ENCODE measurements at regions not wholly inside any gene's neighbourhood (a gene's known extent, or its start where the extent isn't known, plus 50 kb on each side); places are given as distances from the start of the nearest gene placed in this dataset.

- Histone ChIP-seq H3K9me2 (replicated peaks; ENCODE audit: low read depth, low read length) (no peaks in the 10 kb centered on the region), H3K4me3 (ENCODE audit: low read length, poor library complexity, severe bottlenecking) (no peak overlapping the region), H3F3A (ENCODE audit: low read depth) (no peaks in the 10 kb centered on the region), H2AFZ (ENCODE audit: low read length) (no peak overlapping the region), H3K4me1 (ENCODE audit: insufficient read depth, low read length, poor library complexity, severe bottlenecking) (no peaks in the 10 kb centered on the region), H3K79me2 (ENCODE audit: insufficient read depth, low read length) (no peaks in the 10 kb centered on the region), H3K27me3 (ENCODE audit: insufficient read depth, low read length, poor library complexity, severe bottlenecking) (no peaks in the 10 kb centered on the region), H3K4me2 (ENCODE audit: low read depth, low read length, poor library complexity, severe bottlenecking) (no peak overlapping the region), H4K20me1 (ENCODE audit: insufficient read depth, low read length, poor library complexity, severe bottlenecking) (no peaks in the 10 kb centered on the region), H3K9me3 (ENCODE audit: insufficient read depth, low read depth, low read length) (no peaks in the 10 kb centered on the region), H3K36me3 (ENCODE audit: insufficient read depth, low read length) (no peaks in the 10 kb centered on the region), H3K9ac (ENCODE audit: low read depth, low read length, poor library complexity, severe bottlenecking) (no peak overlapping the region)
- TF ChIP-seq CTCF (conservative IDR thresholded peaks at IDR 0.05; ENCODE audit: low read length) (no peak), EZH2phosphoT487 (IDR thresholded peaks at IDR 0.05; ENCODE audit: borderline replicate concordance) (no peak)
Measured at GRCh38 chr1:208551633-208552320, 307.6 kb upstream of the PLXNA2 start.

- Histone ChIP-seq H4K20me1 (ENCODE audit: insufficient read depth, low read length, poor library complexity, severe bottlenecking) (no peaks in the 10 kb centered on the region), H2AFZ (ENCODE audit: low read length) (no peak overlapping the region), H3K4me2 (ENCODE audit: low read depth, low read length, poor library complexity, severe bottlenecking) (no peak overlapping the region), H3K79me2 (ENCODE audit: insufficient read depth, low read length) (no peaks in the 10 kb centered on the region), H3K9ac (ENCODE audit: low read depth, low read length, poor library complexity, severe bottlenecking) (no peak overlapping the region), H3K36me3 (ENCODE audit: insufficient read depth, low read length) (no peaks in the 10 kb centered on the region), H3F3A (ENCODE audit: low read depth) (no peaks in the 10 kb centered on the region), H3K9me2 (replicated peaks; ENCODE audit: low read depth, low read length) (no peaks in the 10 kb centered on the region), H3K9me3 (ENCODE audit: insufficient read depth, low read depth, low read length) (no peaks in the 10 kb centered on the region), H3K4me3 (ENCODE audit: low read length, poor library complexity, severe bottlenecking) (no peak overlapping the region), H3K4me1 (ENCODE audit: insufficient read depth, low read length, poor library complexity, severe bottlenecking) (no peaks in the 10 kb centered on the region), H3K27me3 (ENCODE audit: insufficient read depth, low read length, poor library complexity, severe bottlenecking) (no peaks in the 10 kb centered on the region)
- TF ChIP-seq CTCF (conservative IDR thresholded peaks at IDR 0.05; ENCODE audit: low read length), result no peak
- no peak for TF ChIP-seq EZH2phosphoT487 (IDR thresholded peaks at IDR 0.05; ENCODE audit: borderline replicate concordance)
Measured at GRCh38 chr1:208552928-208553327, 308.7 kb upstream of the PLXNA2 start.

- Histone ChIP-seq H2AFZ (ENCODE audit: low read length) (no peak overlapping the region), H4K20me1 (ENCODE audit: insufficient read depth, low read length, poor library complexity, severe bottlenecking) (no peaks in the 10 kb centered on the region), H3K9ac (ENCODE audit: low read depth, low read length, poor library complexity, severe bottlenecking) (no peak overlapping the region), H3K36me3 (ENCODE audit: insufficient read depth, low read length) (no peaks in the 10 kb centered on the region), H3K4me1 (ENCODE audit: insufficient read depth, low read length, poor library complexity, severe bottlenecking) (no peaks in the 10 kb centered on the region), H3K4me3 (ENCODE audit: low read length, poor library complexity, severe bottlenecking) (no peak overlapping the region), H3F3A (ENCODE audit: low read depth) (no peaks in the 10 kb centered on the region), H3K79me2 (ENCODE audit: insufficient read depth, low read length) (no peaks in the 10 kb centered on the region), H3K27me3 (ENCODE audit: insufficient read depth, low read length, poor library complexity, severe bottlenecking) (no peaks in the 10 kb centered on the region), H3K4me2 (ENCODE audit: low read depth, low read length, poor library complexity, severe bottlenecking) (no peak overlapping the region), H3K9me2 (replicated peaks; ENCODE audit: low read depth, low read length) (no peaks in the 10 kb centered on the region), H3K9me3 (ENCODE audit: insufficient read depth, low read depth, low read length) (no peaks in the 10 kb centered on the region)
- no peak for TF ChIP-seq CTCF (conservative IDR thresholded peaks at IDR 0.05; ENCODE audit: low read length)
- TF ChIP-seq EZH2phosphoT487 (IDR thresholded peaks at IDR 0.05; ENCODE audit: borderline replicate concordance), result no peak
Measured at GRCh38 chr1:208556461-208556860, 312.3 kb upstream of the PLXNA2 start.

All from Loucy (cell line).